IMR-90 (cell line): ENCODE measurements at regions not wholly inside any gene's neighbourhood (a gene's known extent, or its start where the extent isn't known, plus 50 kb on each side); places are given as distances from the start of the nearest gene placed in this dataset.

Experiments
- ATAC-seq: fragments of 200-7000 bp; cut with Tn5 transposase; 2 replicates; pipeline ENCODE4 v1.9.1; 2020; ENCODE audit warnings: low read depth, mild to moderate bottlenecking, moderate library complexity
- BruUV-seq: library from RNA; stranded (reverse); fragments of 400-500 nt; replicated peaks from 2 replicates; lab custom pipeline; 2021; lab: Mats Ljungman, UMichigan
- CTCF ChIA-PET: fragments of 300-600 bp; formaldehyde crosslinking; extraction: SDS; loops from one replicate; lab custom pipeline; 2021; ENCODE audit warnings: antibody characterized with exemption; lab: Yijun Ruan, JAX
- POLR2A ChIA-PET: fragments of 300-600 bp; sonication (Branson Sonifier 250); formaldehyde crosslinking; loops from one replicate; lab custom pipeline; 2022; ENCODE audit warnings: antibody characterized with exemption; ENCODE audit not compliant: unreplicated experiment; lab: Charles Lee
- DNase-seq: peaks from one replicate; pipeline ENCODE4 v3.0.0; 2013
- H2AFZ ChIP-seq: replicated peaks from 2 replicates; pipeline ENCODE3; 2013; ENCODE audit warnings: low read length, mild to moderate bottlenecking; ENCODE audit not compliant: poor library complexity
- H2AK5ac ChIP-seq: 2 replicates; pipeline ENCODE4 v1.6.1; 2013; ENCODE audit warnings: low read depth, low read length, inconsistent platforms
- H2AK9ac ChIP-seq: replicated peaks from 2 replicates; pipeline ENCODE3; 2013; ENCODE audit warnings: mild to moderate bottlenecking, low read depth, low read length, moderate library complexity; ENCODE audit not compliant: poor library complexity
- H2BK120ac ChIP-seq: 2 replicates; pipeline ENCODE4 v1.6.1; 2013; ENCODE audit warnings: low read depth, low read length, inconsistent platforms
- H2BK15ac ChIP-seq: 3 replicates; pipeline ENCODE4 v1.6.1; 2013; ENCODE audit warnings: low read depth, low read length, inconsistent platforms
- H2BK20ac ChIP-seq: 2 replicates; pipeline ENCODE4 v1.6.1; 2013; ENCODE audit warnings: low read depth, mild to moderate bottlenecking, inconsistent platforms, low read length, moderate library complexity
- H2BK5ac ChIP-seq: 2 replicates; pipeline ENCODE4 v1.6.1; 2013; ENCODE audit warnings: mild to moderate bottlenecking, low read depth, low read length, inconsistent platforms; ENCODE audit not compliant: poor library complexity, severe bottlenecking
- H3K14ac ChIP-seq: replicated peaks from 2 replicates; pipeline ENCODE4 v1.6.1; 2013; ENCODE audit warnings: low read depth, low read length, inconsistent platforms
- H3K18ac ChIP-seq: 2 replicates; pipeline ENCODE4 v1.6.1; 2013; ENCODE audit warnings: low read depth, low read length, control low read depth
- H3K23ac ChIP-seq: 2 replicates; pipeline ENCODE4 v1.6.1; 2013; ENCODE audit warnings: low read depth, low read length, inconsistent platforms
- H3K27ac ChIP-seq: 2 replicates; pipeline ENCODE4 v1.5.1; 2013; ENCODE audit warnings: mild to moderate bottlenecking, control low read depth, low read length; ENCODE audit not compliant: insufficient read depth
- H3K27me3 ChIP-seq: 2 replicates; pipeline ENCODE4 v1.6.1; 2013; ENCODE audit warnings: low read length; ENCODE audit not compliant: control insufficient read depth, insufficient read depth
- H3K36me3 ChIP-seq: 2 replicates; pipeline ENCODE4 v1.6.1; 2013; ENCODE audit warnings: low read length, mixed read lengths; ENCODE audit not compliant: control insufficient read depth, insufficient read depth
- H3K4ac ChIP-seq: 2 replicates; pipeline ENCODE4 v1.6.1; 2013; ENCODE audit warnings: low read depth, low read length, inconsistent platforms
- H3K4me1 ChIP-seq: 2 replicates; pipeline ENCODE4 v1.6.1; 2013; ENCODE audit warnings: low read length, mixed read lengths; ENCODE audit not compliant: control insufficient read depth, insufficient read depth
- H3K4me2 ChIP-seq: 2 replicates; pipeline ENCODE4 v1.6.1; 2013; ENCODE audit warnings: low read depth, mild to moderate bottlenecking, control low read depth, low read length, moderate library complexity
- H3K4me3 ChIP-seq: 2 replicates; pipeline ENCODE4 v1.5.1; 2013; ENCODE audit warnings: low read depth, mild to moderate bottlenecking, control low read depth, low read length, moderate library complexity; ENCODE audit not compliant: insufficient read depth
- H3K56ac ChIP-seq: 2 replicates; pipeline ENCODE4 v1.6.1; 2013; ENCODE audit warnings: low read length, inconsistent platforms; ENCODE audit not compliant: insufficient read depth; ENCODE audit errors: extremely low read depth
- H3K79me1 ChIP-seq, 2 experiments: 2 replicates each; pipeline ENCODE4 v1.6.1; 2013; ENCODE audit warnings: low read length in 2 of 2, inconsistent platforms in 1 of 2, low read depth in 1 of 2
- H3K9ac ChIP-seq: 2 replicates; pipeline ENCODE4 v1.6.1; 2013; ENCODE audit warnings: low read depth, low read length, control low read depth
- H3K9me1 ChIP-seq: 2 replicates; pipeline ENCODE4 v1.6.1; 2013; ENCODE audit warnings: low read length, inconsistent platforms; ENCODE audit not compliant: insufficient read depth
- H3K9me3 ChIP-seq: 2 replicates; pipeline ENCODE4 v1.6.1; 2013; ENCODE audit warnings: low read length; ENCODE audit not compliant: control insufficient read depth, insufficient read depth
- H4K20me1 ChIP-seq: 2 replicates; pipeline ENCODE4 v1.6.1; 2013; ENCODE audit warnings: low read length, inconsistent platforms; ENCODE audit not compliant: insufficient read depth
- H4K5ac ChIP-seq: 2 replicates; pipeline ENCODE4 v1.6.1; 2013; ENCODE audit warnings: mild to moderate bottlenecking, low read depth, low read length, control low read depth
- H4K8ac ChIP-seq, 2 experiments: 2 replicates each; pipeline ENCODE4 v1.6.1; 2013; ENCODE audit warnings: low read depth in 2 of 2, low read length in 2 of 2, control low read depth in 1 of 2, inconsistent platforms in 1 of 2
- H4K91ac ChIP-seq: 2 replicates; pipeline ENCODE4 v1.6.1; 2013; ENCODE audit warnings: low read depth, low read length, inconsistent platforms; ENCODE audit not compliant: insufficient read depth
- BHLHE40 ChIP-seq: fragments of 150-350 bp; IDR thresholded peaks from 2 replicates; pipeline ENCODE4 v1.6.1; 2016; ENCODE audit warnings: mild to moderate bottlenecking, low read depth, low read length
- CTCF ChIP-seq: conservative IDR thresholded peaks from 2 replicates; pipeline ENCODE4 v1.5.1; 2012; ENCODE audit warnings: mild to moderate bottlenecking, low read depth, low read length, improper control_type of control experiment
- FOS ChIP-seq: fragments of 150-350 bp; IDR thresholded peaks from 2 replicates; pipeline ENCODE4 v1.6.1; 2016; ENCODE audit warnings: low read depth, low read length
- RAD21 ChIP-seq: IDR thresholded peaks from 2 replicates; pipeline ENCODE4 v1.6.1; 2012; ENCODE audit warnings: low read length, improper control_type of control experiment
- RFX5 ChIP-seq: IDR thresholded peaks from 2 replicates; pipeline ENCODE4 v1.8.0; 2012; ENCODE audit warnings: low read depth, mild to moderate bottlenecking, low read length, moderate library complexity
- SMC3 ChIP-seq: fragments of 150-350 bp; IDR thresholded peaks from 2 replicates; pipeline ENCODE4 v1.6.1; 2016; ENCODE audit warnings: low read depth, mild to moderate bottlenecking, antibody characterized with exemption, low read length, moderate library complexity
- USF2 ChIP-seq: fragments of 150-350 bp; IDR thresholded peaks from 2 replicates; pipeline ENCODE4 v1.6.1; 2017; ENCODE audit warnings: mild to moderate bottlenecking, antibody characterized with exemption, low read length, low read depth
- WGBS, 2 experiments: methylation state at CpG; one replicate each; pipeline versions ENCODE4 v1.1.5 to v1.1.7; 2013; ENCODE audit warnings: missing lambda C conversion rate in 2 of 2; ENCODE audit not compliant: insufficient read length in 1 of 2; ENCODE audit errors: extremely low coverage in 2 of 2; 5-methylcytosine and 5-hydroxymethylcytosine counted together
- dilution Hi-C: fragments of 300-500 bp; cut with HindIII; formaldehyde crosslinking; loops from one replicate; pipeline ENCODE4 v1.14.3; 2018; ENCODE audit warnings: low sequenced_read_pairs; ENCODE audit not compliant: unreplicated experiment
- in situ Hi-C: fragments of 300-500 bp; cut with MboI; formaldehyde crosslinking; loops from 3 replicates; pipeline ENCODE4 v1.14.3; 2019; ENCODE audit warnings: low sequenced_read_pairs, inconsistent platforms, mixed read lengths
- intact Hi-C: fragments of 100-400 bp; cut with micrococcal nuclease; formaldehyde crosslinking; loops from 2 replicates; pipeline ENCODE4 v1.10.0; 2022

DNA sequence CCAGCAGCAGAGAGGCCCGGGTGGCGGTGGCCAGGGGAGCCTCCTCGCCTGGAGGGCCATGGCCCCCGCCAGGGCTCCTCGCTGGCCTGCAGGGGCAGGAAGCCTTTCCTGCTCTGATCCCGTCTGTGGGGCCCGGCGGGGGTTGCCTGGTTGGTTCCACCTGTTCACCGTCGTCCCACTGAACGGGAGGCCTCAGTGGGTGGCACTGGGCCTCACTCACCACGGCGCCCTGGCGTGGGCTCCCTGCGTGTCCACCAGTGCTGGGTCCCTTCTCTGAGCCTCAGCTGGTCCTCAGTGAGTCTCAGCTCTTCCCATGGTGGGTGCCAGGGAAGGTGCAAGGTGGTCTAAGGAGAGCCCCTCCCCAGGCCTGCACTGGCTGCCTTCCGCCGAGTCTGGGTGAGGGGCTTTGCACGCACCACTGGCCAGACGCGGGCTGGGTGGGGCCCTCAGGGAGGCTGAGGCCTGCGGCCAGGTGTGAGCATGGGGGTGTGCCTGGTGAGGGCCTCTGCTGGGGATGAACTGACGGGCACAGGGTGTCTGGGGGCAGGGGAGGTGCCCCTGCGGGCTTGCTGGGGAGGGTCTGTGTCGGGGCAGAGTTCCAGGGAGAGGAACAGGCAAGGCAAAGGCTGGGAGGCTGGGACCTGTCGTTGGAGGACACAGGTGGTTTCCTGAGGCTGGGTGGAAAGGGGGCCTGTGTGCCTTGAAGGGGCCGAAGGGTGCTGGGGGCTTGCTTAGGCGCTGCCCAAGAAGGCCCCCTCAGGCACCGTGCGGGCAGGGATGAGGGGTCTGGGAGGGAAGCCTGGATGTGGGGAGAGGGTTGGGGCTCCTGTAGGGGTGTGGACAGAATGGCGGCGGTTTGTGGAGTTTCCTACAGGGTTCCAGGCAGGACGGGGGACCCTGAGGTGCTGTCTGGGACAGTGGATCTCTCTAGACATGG, 339.8 kb downstream of the TMEM121 start:
- H2BK120ac ChIP-seq: no peak overlapping the region
- H3K23ac ChIP-seq: no peak overlapping the region
- no peak overlapping the region for H3K4ac ChIP-seq
- no peak for TF ChIP-seq SMC3
- no peak for TF ChIP-seq BHLHE40
- no peak for TF ChIP-seq FOS
- TF ChIP-seq CTCF: no peak
- no peak for TF ChIP-seq USF2
- TF ChIP-seq RAD21: no peak
- TF ChIP-seq RFX5: no peak
- ChIA-PET POLR2A (no interaction called here), CTCF (no interaction called here)
- H2AK5ac ChIP-seq: no peak overlapping the region
- no peaks in the 10 kb centered on the region for H4K20me1 ChIP-seq
- H3K18ac ChIP-seq: no peak overlapping the region
- no peak overlapping the region for H3K56ac ChIP-seq
- no peak overlapping the region for H4K5ac ChIP-seq
- no peak overlapping the region for H2AK9ac ChIP-seq
- H3K9ac ChIP-seq: no peak overlapping the region
- no peak overlapping the region for H3K27ac ChIP-seq
- H3K36me3 ChIP-seq: no peaks in the 10 kb centered on the region
- in situ Hi-C loops (no loop called here), intact Hi-C loops (no loop called here), dilution Hi-C loops (no loop called here)
- DNase-seq: no peak
- H3K4me2 ChIP-seq: no peak overlapping the region
- H2BK15ac ChIP-seq: no peak overlapping the region
- WGBS, 2 experiments: 72% methylated on average over 16 of the region's 32 CpGs; no CpG with 5 or more reads in 1 of the 2 experiments
- ATAC-seq: no peak
- no peak overlapping the region for H4K91ac ChIP-seq
- H2BK20ac ChIP-seq: no peak overlapping the region
- no peak overlapping the region for H3K4me3 ChIP-seq
- no peak overlapping the region for H3K14ac ChIP-seq
- peaks cover 49% of the 10 kb centered on the region for H3K9me3 ChIP-seq
- BruUV-seq: no TSS peak
- no peak overlapping the region for H4K8ac ChIP-seq
- no peaks in the 10 kb centered on the region for H3K27me3 ChIP-seq
- no peaks in the 10 kb centered on the region for H3K9me1 ChIP-seq
- peak overlapping the region; percentile 6 for H2AFZ ChIP-seq
- no peak overlapping the region for H2BK5ac ChIP-seq
- no peaks in the 10 kb centered on the region for H3K4me1 ChIP-seq
- no peaks in the 10 kb centered on the region for H3K79me1 ChIP-seq
